IMR-90 (cell line): ENCODE measurements at regions not wholly inside any gene's neighbourhood (a gene's known extent, or its start where the extent isn't known, plus 50 kb on each side); places are given as distances from the start of the nearest gene placed in this dataset.

Experiments
- ATAC-seq: fragments of 200-7000 bp; cut with Tn5 transposase; 2 replicates; pipeline ENCODE4 v1.9.1; 2020; ENCODE audit warnings: low read depth, mild to moderate bottlenecking, moderate library complexity
- BruUV-seq: library from RNA; stranded (reverse); fragments of 400-500 nt; replicated peaks from 2 replicates; lab custom pipeline; 2021; lab: Mats Ljungman, UMichigan
- CTCF ChIA-PET: fragments of 300-600 bp; formaldehyde crosslinking; extraction: SDS; loops from one replicate; lab custom pipeline; 2021; ENCODE audit warnings: antibody characterized with exemption; lab: Yijun Ruan, JAX
- POLR2A ChIA-PET: fragments of 300-600 bp; sonication (Branson Sonifier 250); formaldehyde crosslinking; loops from one replicate; lab custom pipeline; 2022; ENCODE audit warnings: antibody characterized with exemption; ENCODE audit not compliant: unreplicated experiment; lab: Charles Lee
- DNase-seq: peaks from one replicate; pipeline ENCODE4 v3.0.0; 2013
- H2AFZ ChIP-seq: replicated peaks from 2 replicates; pipeline ENCODE3; 2013; ENCODE audit warnings: low read length, mild to moderate bottlenecking; ENCODE audit not compliant: poor library complexity
- H2AK5ac ChIP-seq: 2 replicates; pipeline ENCODE4 v1.6.1; 2013; ENCODE audit warnings: low read depth, low read length, inconsistent platforms
- H2AK9ac ChIP-seq: replicated peaks from 2 replicates; pipeline ENCODE3; 2013; ENCODE audit warnings: mild to moderate bottlenecking, low read depth, low read length, moderate library complexity; ENCODE audit not compliant: poor library complexity
- H2BK120ac ChIP-seq: 2 replicates; pipeline ENCODE4 v1.6.1; 2013; ENCODE audit warnings: low read depth, low read length, inconsistent platforms
- H2BK15ac ChIP-seq: 3 replicates; pipeline ENCODE4 v1.6.1; 2013; ENCODE audit warnings: low read depth, low read length, inconsistent platforms
- H2BK20ac ChIP-seq: 2 replicates; pipeline ENCODE4 v1.6.1; 2013; ENCODE audit warnings: low read depth, mild to moderate bottlenecking, inconsistent platforms, low read length, moderate library complexity
- H2BK5ac ChIP-seq: 2 replicates; pipeline ENCODE4 v1.6.1; 2013; ENCODE audit warnings: mild to moderate bottlenecking, low read depth, low read length, inconsistent platforms; ENCODE audit not compliant: poor library complexity, severe bottlenecking
- H3K14ac ChIP-seq: replicated peaks from 2 replicates; pipeline ENCODE4 v1.6.1; 2013; ENCODE audit warnings: low read depth, low read length, inconsistent platforms
- H3K18ac ChIP-seq: 2 replicates; pipeline ENCODE4 v1.6.1; 2013; ENCODE audit warnings: low read depth, low read length, control low read depth
- H3K23ac ChIP-seq: 2 replicates; pipeline ENCODE4 v1.6.1; 2013; ENCODE audit warnings: low read depth, low read length, inconsistent platforms
- H3K27ac ChIP-seq: 2 replicates; pipeline ENCODE4 v1.5.1; 2013; ENCODE audit warnings: mild to moderate bottlenecking, control low read depth, low read length; ENCODE audit not compliant: insufficient read depth
- H3K27me3 ChIP-seq: 2 replicates; pipeline ENCODE4 v1.6.1; 2013; ENCODE audit warnings: low read length; ENCODE audit not compliant: control insufficient read depth, insufficient read depth
- H3K36me3 ChIP-seq: 2 replicates; pipeline ENCODE4 v1.6.1; 2013; ENCODE audit warnings: low read length, mixed read lengths; ENCODE audit not compliant: control insufficient read depth, insufficient read depth
- H3K4ac ChIP-seq: 2 replicates; pipeline ENCODE4 v1.6.1; 2013; ENCODE audit warnings: low read depth, low read length, inconsistent platforms
- H3K4me1 ChIP-seq: 2 replicates; pipeline ENCODE4 v1.6.1; 2013; ENCODE audit warnings: low read length, mixed read lengths; ENCODE audit not compliant: control insufficient read depth, insufficient read depth
- H3K4me2 ChIP-seq: 2 replicates; pipeline ENCODE4 v1.6.1; 2013; ENCODE audit warnings: low read depth, mild to moderate bottlenecking, control low read depth, low read length, moderate library complexity
- H3K4me3 ChIP-seq: 2 replicates; pipeline ENCODE4 v1.5.1; 2013; ENCODE audit warnings: low read depth, mild to moderate bottlenecking, control low read depth, low read length, moderate library complexity; ENCODE audit not compliant: insufficient read depth
- H3K56ac ChIP-seq: 2 replicates; pipeline ENCODE4 v1.6.1; 2013; ENCODE audit warnings: low read length, inconsistent platforms; ENCODE audit not compliant: insufficient read depth; ENCODE audit errors: extremely low read depth
- H3K79me1 ChIP-seq, 2 experiments: 2 replicates each; pipeline ENCODE4 v1.6.1; 2013; ENCODE audit warnings: low read length in 2 of 2, inconsistent platforms in 1 of 2, low read depth in 1 of 2
- H3K9ac ChIP-seq: 2 replicates; pipeline ENCODE4 v1.6.1; 2013; ENCODE audit warnings: low read depth, low read length, control low read depth
- H3K9me1 ChIP-seq: 2 replicates; pipeline ENCODE4 v1.6.1; 2013; ENCODE audit warnings: low read length, inconsistent platforms; ENCODE audit not compliant: insufficient read depth
- H3K9me3 ChIP-seq: 2 replicates; pipeline ENCODE4 v1.6.1; 2013; ENCODE audit warnings: low read length; ENCODE audit not compliant: control insufficient read depth, insufficient read depth
- H4K20me1 ChIP-seq: 2 replicates; pipeline ENCODE4 v1.6.1; 2013; ENCODE audit warnings: low read length, inconsistent platforms; ENCODE audit not compliant: insufficient read depth
- H4K5ac ChIP-seq: 2 replicates; pipeline ENCODE4 v1.6.1; 2013; ENCODE audit warnings: mild to moderate bottlenecking, low read depth, low read length, control low read depth
- H4K8ac ChIP-seq, 2 experiments: 2 replicates each; pipeline ENCODE4 v1.6.1; 2013; ENCODE audit warnings: low read depth in 2 of 2, low read length in 2 of 2, control low read depth in 1 of 2, inconsistent platforms in 1 of 2
- H4K91ac ChIP-seq: 2 replicates; pipeline ENCODE4 v1.6.1; 2013; ENCODE audit warnings: low read depth, low read length, inconsistent platforms; ENCODE audit not compliant: insufficient read depth
- BHLHE40 ChIP-seq: fragments of 150-350 bp; IDR thresholded peaks from 2 replicates; pipeline ENCODE4 v1.6.1; 2016; ENCODE audit warnings: mild to moderate bottlenecking, low read depth, low read length
- CHD1 ChIP-seq: IDR thresholded peaks from 2 replicates; pipeline ENCODE4 v1.6.1; 2012; ENCODE audit warnings: low read depth, low read length, improper control_type of control experiment
- CTCF ChIP-seq: conservative IDR thresholded peaks from 2 replicates; pipeline ENCODE4 v1.5.1; 2012; ENCODE audit warnings: mild to moderate bottlenecking, low read depth, low read length, improper control_type of control experiment
- FOS ChIP-seq: fragments of 150-350 bp; IDR thresholded peaks from 2 replicates; pipeline ENCODE4 v1.6.1; 2016; ENCODE audit warnings: low read depth, low read length
- MAFK ChIP-seq: IDR thresholded peaks from 2 replicates; pipeline ENCODE4 v1.6.1; 2012; ENCODE audit warnings: low read depth, low read length, improper control_type of control experiment
- MAZ ChIP-seq: IDR thresholded peaks from 2 replicates; pipeline ENCODE4 v1.6.1; 2012; ENCODE audit warnings: low read depth, mild to moderate bottlenecking, low read length, improper control_type of control experiment, moderate library complexity, borderline replicate concordance
- MXI1 ChIP-seq: IDR thresholded peaks from 2 replicates; pipeline ENCODE4 v1.6.1; 2012; ENCODE audit warnings: low read depth, mild to moderate bottlenecking, low read length, moderate library complexity, borderline replicate concordance
- NFE2L2 ChIP-seq: fragments of 150-350 bp; IDR thresholded peaks from 2 replicates; pipeline ENCODE4 v1.6.1; 2016; ENCODE audit warnings: low read depth, mild to moderate bottlenecking, low read length
- POLR2A ChIP-seq: IDR thresholded peaks from 2 replicates; pipeline ENCODE4 v1.6.1; 2012; ENCODE audit warnings: mild to moderate bottlenecking, low read depth, low read length
- RCOR1 ChIP-seq: IDR thresholded peaks from 2 replicates; pipeline ENCODE4 v1.6.1; 2012; ENCODE audit warnings: mild to moderate bottlenecking, low read length, improper control_type of control experiment; ENCODE audit not compliant: insufficient replicate concordance
- RFX5 ChIP-seq: IDR thresholded peaks from 2 replicates; pipeline ENCODE4 v1.8.0; 2012; ENCODE audit warnings: low read depth, mild to moderate bottlenecking, low read length, moderate library complexity
- USF2 ChIP-seq: fragments of 150-350 bp; IDR thresholded peaks from 2 replicates; pipeline ENCODE4 v1.6.1; 2017; ENCODE audit warnings: mild to moderate bottlenecking, antibody characterized with exemption, low read length, low read depth
- WGBS, 2 experiments: methylation state at CpG; one replicate each; pipeline versions ENCODE4 v1.1.5 to v1.1.7; 2013; ENCODE audit warnings: missing lambda C conversion rate in 2 of 2; ENCODE audit not compliant: insufficient read length in 1 of 2; ENCODE audit errors: extremely low coverage in 2 of 2; 5-methylcytosine and 5-hydroxymethylcytosine counted together
- dilution Hi-C: fragments of 300-500 bp; cut with HindIII; formaldehyde crosslinking; loops from one replicate; pipeline ENCODE4 v1.14.3; 2018; ENCODE audit warnings: low sequenced_read_pairs; ENCODE audit not compliant: unreplicated experiment
- in situ Hi-C: fragments of 300-500 bp; cut with MboI; formaldehyde crosslinking; loops from 3 replicates; pipeline ENCODE4 v1.14.3; 2019; ENCODE audit warnings: low sequenced_read_pairs, inconsistent platforms, mixed read lengths
- intact Hi-C: fragments of 100-400 bp; cut with micrococcal nuclease; formaldehyde crosslinking; loops from 2 replicates; pipeline ENCODE4 v1.10.0; 2022

GRCh38 chr6:106766201-106766600 lies 136.8 kb downstream of the QRSL1 start:
- no peak for DNase-seq
- no peak for ATAC-seq

More at GRCh38 chr6:106766201-106766600, 136.8 kb downstream of the QRSL1 start:
- Histone ChIP-seq H3K9me3 (0 out of 2 replicates have a peak, but pooled peaks cover 2% of the 10 kb centered on the region), H4K8ac (no peak overlapping the region), H3K56ac (no peak overlapping the region), H4K5ac (no peak overlapping the region), H4K91ac (no peak overlapping the region), H3K18ac (no peak overlapping the region), H3K9me1 (no peaks in the 10 kb centered on the region), H2AFZ (no peak overlapping the region), H3K27me3 (no peaks in the 10 kb centered on the region), H2BK20ac (no peak overlapping the region), H2BK15ac (no peak overlapping the region), H3K36me3 (no peaks in the 10 kb centered on the region), H2BK120ac (no peak overlapping the region), H4K20me1 (no peaks in the 10 kb centered on the region), H3K14ac (no peak overlapping the region), H3K27ac (no peak overlapping the region), H3K9ac (no peak overlapping the region), H3K4ac (no peak overlapping the region), H3K79me1 (no peaks in the 10 kb centered on the region), H2AK9ac (no peak overlapping the region), H2AK5ac (no peak overlapping the region), H3K4me3 (no peak overlapping the region), H2BK5ac (no peak overlapping the region), H3K23ac (no peak overlapping the region), H3K4me2 (no peak overlapping the region), H3K4me1 (no peaks in the 10 kb centered on the region)
- in situ Hi-C loops (no loop called here), dilution Hi-C loops (no loop called here), intact Hi-C loops (no loop called here)
- no TSS peak for BruUV-seq
- POLR2A ChIA-PET = no interaction called here
- CTCF ChIA-PET = no interaction called here
- TF ChIP-seq MAFK (no peak), CTCF (no peak), NFE2L2 (no peak), POLR2A (no peak), USF2 (no peak), MAZ (no peak), CHD1 (no peak), RFX5 (no peak), MXI1 (no peak), FOS (no peak), RCOR1 (no peak), BHLHE40 (no peak)
- no CpG with 5 or more reads among the region's 4 CpGs for WGBS, 2 experiments
